HEK293 (cell line): ENCODE measurements at regions not wholly inside any gene's neighbourhood (a gene's known extent, or its start where the extent isn't known, plus 50 kb on each side); places are given as distances from the start of the nearest gene placed in this dataset.

ENCODE experiments used
- BCL11A ChIP-seq: fragments of 450-650 bp; formaldehyde crosslinking; IDR thresholded peaks from 2 replicates; pipeline ENCODE4 v1.5.1; 2016; ENCODE audit warnings: low read depth, missing biosample characterization, missing genetic modification characterization
- CTCF ChIP-seq: fragments of 450-650 bp; formaldehyde crosslinking; IDR thresholded peaks from 2 replicates; pipeline ENCODE4 v1.5.1; 2016; ENCODE audit warnings: missing biosample characterization, missing genetic modification characterization
- HOXC10 ChIP-seq: sonication (generic); formaldehyde crosslinking; IDR thresholded peaks from 2 replicates; pipeline ENCODE4 v1.8.1; 2023; ENCODE audit warnings: mild to moderate bottlenecking, missing genetic modification reagents
- KLF10 ChIP-seq: fragments of 450-650 bp; IDR thresholded peaks from 2 replicates; pipeline ENCODE4 v1.5.1; 2018; ENCODE audit warnings: missing biosample characterization, mild to moderate bottlenecking, missing genetic modification characterization
- PBX3 ChIP-seq: sonication (generic); formaldehyde crosslinking; IDR thresholded peaks from 2 replicates; pipeline ENCODE4 v1.8.1; 2022; ENCODE audit warnings: mild to moderate bottlenecking, moderate library complexity, missing genetic modification reagents
- PRDM1 ChIP-seq: fragments of 450-650 bp; formaldehyde crosslinking; IDR thresholded peaks from 2 replicates; pipeline ENCODE4; 2016; ENCODE audit warnings: missing biosample characterization, missing genetic modification characterization
- REST ChIP-seq: fragments of 450-650 bp; formaldehyde crosslinking; IDR thresholded peaks from 2 replicates; pipeline ENCODE4 v1.5.1; 2016; ENCODE audit warnings: missing biosample characterization, missing genetic modification characterization
- SP2 ChIP-seq: fragments of 450-650 bp; formaldehyde crosslinking; IDR thresholded peaks from 2 replicates; pipeline ENCODE4 v1.5.1; 2016; ENCODE audit warnings: missing biosample characterization, missing genetic modification characterization
- TRIM28 ChIP-seq: IDR thresholded peaks from 2 replicates; pipeline ENCODE4 v1.6.1; 2011; ENCODE audit warnings: low read length, control low read depth, borderline replicate concordance
- ZBTB8A ChIP-seq: fragments of 450-650 bp; formaldehyde crosslinking; IDR thresholded peaks from 2 replicates; pipeline ENCODE4 v1.5.1; 2016; ENCODE audit warnings: missing biosample characterization, missing genetic modification characterization
- ZNF133 ChIP-seq: fragments of 450-650 bp; formaldehyde crosslinking; IDR thresholded peaks from 2 replicates; pipeline ENCODE4 v1.5.1; 2016; ENCODE audit warnings: missing biosample characterization, missing genetic modification characterization
- ZNF324 ChIP-seq: fragments of 450-650 bp; formaldehyde crosslinking; IDR thresholded peaks from 2 replicates; pipeline ENCODE4 v1.5.1; 2016; ENCODE audit warnings: missing biosample characterization, missing genetic modification characterization

GRCh38 chr16:85556456-85557082, 56.6 kb upstream of the GSE1 start:
- TF ChIP-seq CTCF = no peak
- no peak for TF ChIP-seq TRIM28
- no peak for TF ChIP-seq ZNF324 (tag by site-specific recombination)
- no peak for TF ChIP-seq HOXC10 (CRISPR knock-in tag)
- TF ChIP-seq PBX3 (CRISPR knock-in tag) = no peak
- TF ChIP-seq KLF10 (tag by site-specific recombination) = no peak
- TF ChIP-seq PRDM1 (tag by site-specific recombination) = peak; percentile 31; the same call in 1 of the 2 replicates
- TF ChIP-seq REST (tag by site-specific recombination) = no peak
- no peak for TF ChIP-seq ZNF133 (tag by site-specific recombination)
- TF ChIP-seq ZBTB8A = no peak
- no peak for TF ChIP-seq BCL11A
- TF ChIP-seq SP2 (tag by site-specific recombination) = no peak; the same call in 1 of the 2 replicates
